ENCODE measurements at regions not wholly inside any gene's neighbourhood (a gene's known extent, or its start where the extent isn't known, plus 50 kb on each side); places are given as distances from the start of the nearest gene placed in this dataset.

GRCh38 chr15:69673291-69673881, 220.8 kb downstream of the RPLP1 start:
- TF ChIP-seq EP300 (IDR thresholded peaks at IDR 0.05; ENCODE audit: borderline replicate concordance) (no peak), TAF1 (IDR thresholded peaks at IDR 0.05; ENCODE audit: low read depth) (no peak), MAX (IDR thresholded peaks at IDR 0.05) (no peak), FOXM1 (IDR thresholded peaks at IDR 0.05; ENCODE audit: borderline replicate concordance, low read depth) (no peak), RAD21 (IDR thresholded peaks at IDR 0.05; ENCODE audit: low read depth) (no peak), EGR1 (IDR thresholded peaks at IDR 0.05) (no peak), TCF12 (IDR thresholded peaks at IDR 0.05; ENCODE audit: low read depth) (no peak), REST (IDR thresholded peaks at IDR 0.05; ENCODE audit: low read depth) (no peak), CEBPB (IDR thresholded peaks at IDR 0.05) (no peak), TEAD4 (IDR thresholded peaks at IDR 0.05) (no peak), YY1 (IDR thresholded peaks at IDR 0.05; ENCODE audit: low read depth) (no peak), NFIC (IDR thresholded peaks at IDR 0.05) (no peak), USF1 (IDR thresholded peaks at IDR 0.05) (no peak), CREB1 (IDR thresholded peaks at IDR 0.05; ENCODE audit: low read depth) (no peak)

Data from Ishikawa (cell line).